ENCODE measurements at regions not wholly inside any gene's neighbourhood (a gene's known extent, or its start where the extent isn't known, plus 50 kb on each side); places are given as distances from the start of the nearest gene placed in this dataset.

- no peak for TF ChIP-seq CTCF (IDR thresholded peaks at IDR 0.05; ENCODE audit: insufficient read depth, low read length, poor library complexity, severe bottlenecking)
- no peaks in the 10 kb centered on the region for H3K36me3 ChIP-seq (ENCODE audit: control insufficient read depth, insufficient read depth, low read length)
- no peak for DNase-seq (ENCODE audit: low read depth)
- H3K4me3 ChIP-seq (ENCODE audit: low read depth, low read length): no peak overlapping the region
- no peaks in the 10 kb centered on the region for H3K27me3 ChIP-seq (ENCODE audit: control insufficient read depth, insufficient read depth, low read length)
Observed at GRCh38 chr10:114726820-114727271, 68.8 kb upstream of the ABLIM1 start.

GRCh38 chr10:114728325-114728724, 70.2 kb upstream of the ABLIM1 start:
- H3K27me3 ChIP-seq (ENCODE audit: control insufficient read depth, insufficient read depth, low read length): no peaks in the 10 kb centered on the region
- no peak for TF ChIP-seq CTCF (IDR thresholded peaks at IDR 0.05; ENCODE audit: insufficient read depth, low read length, poor library complexity, severe bottlenecking)
- DNase-seq (ENCODE audit: low read depth): no peak
- no peak overlapping the region for H3K4me3 ChIP-seq (ENCODE audit: low read depth, low read length)
- no peaks in the 10 kb centered on the region for H3K36me3 ChIP-seq (ENCODE audit: control insufficient read depth, insufficient read depth, low read length)

GRCh38 chr10:114729103-114729659, 71.1 kb upstream of the ABLIM1 start:
- no peak for TF ChIP-seq CTCF (IDR thresholded peaks at IDR 0.05; ENCODE audit: insufficient read depth, low read length, poor library complexity, severe bottlenecking)
- Histone ChIP-seq H3K27me3 (ENCODE audit: control insufficient read depth, insufficient read depth, low read length) (no peaks in the 10 kb centered on the region), H3K4me3 (ENCODE audit: low read depth, low read length) (no peak overlapping the region), H3K36me3 (ENCODE audit: control insufficient read depth, insufficient read depth, low read length) (no peaks in the 10 kb centered on the region)
- DNase-seq (ENCODE audit: low read depth): no peak

- no peaks in the 10 kb centered on the region for H3K27me3 ChIP-seq (ENCODE audit: control insufficient read depth, insufficient read depth, low read length)
- TF ChIP-seq CTCF (IDR thresholded peaks at IDR 0.05; ENCODE audit: insufficient read depth, low read length, poor library complexity, severe bottlenecking): no peak
- no peak for DNase-seq (ENCODE audit: low read depth)
- no peak overlapping the region for H3K4me3 ChIP-seq (ENCODE audit: low read depth, low read length)
- H3K36me3 ChIP-seq (ENCODE audit: control insufficient read depth, insufficient read depth, low read length): no peaks in the 10 kb centered on the region
Observed at GRCh38 chr10:114730291-114730690, 72.2 kb upstream of the ABLIM1 start.

- Histone ChIP-seq H3K4me3 (ENCODE audit: low read depth, low read length) (no peak overlapping the region), H3K36me3 (ENCODE audit: control insufficient read depth, insufficient read depth, low read length) (no peaks in the 10 kb centered on the region), H3K27me3 (ENCODE audit: control insufficient read depth, insufficient read depth, low read length) (no peaks in the 10 kb centered on the region)
- DNase-seq (ENCODE audit: low read depth): no peak
- no peak for TF ChIP-seq CTCF (IDR thresholded peaks at IDR 0.05; ENCODE audit: insufficient read depth, low read length, poor library complexity, severe bottlenecking)
Observed at GRCh38 chr10:114732931-114733330, 74.9 kb upstream of the ABLIM1 start.

GRCh38 chr10:114735946-114736345, 77.9 kb upstream of the ABLIM1 start:
- TF ChIP-seq CTCF (IDR thresholded peaks at IDR 0.05; ENCODE audit: insufficient read depth, low read length, poor library complexity, severe bottlenecking): no peak

More at GRCh38 chr10:114735946-114736345, 77.9 kb upstream of the ABLIM1 start:
- Histone ChIP-seq H3K27me3 (ENCODE audit: control insufficient read depth, insufficient read depth, low read length) (no peaks in the 10 kb centered on the region), H3K36me3 (ENCODE audit: control insufficient read depth, insufficient read depth, low read length) (no peaks in the 10 kb centered on the region), H3K4me3 (ENCODE audit: low read depth, low read length) (no peak overlapping the region)
- no peak for DNase-seq (ENCODE audit: low read depth)
